ENCODE measurements at regions not wholly inside any gene's neighbourhood (a gene's known extent, or its start where the extent isn't known, plus 50 kb on each side); places are given as distances from the start of the nearest gene placed in this dataset.
A peak's percentile ranks its signal among the peaks of the same experiment; 100 is the strongest.
"Not testable (repeated sequence)": the region's sequence is repeated elsewhere in the genome, so short reads cannot be mapped to it uniquely, and the experiment has no call there.

- DNase-seq = no peak
These were observed 288.9 kb upstream of the ZNF337 start for GRCh38 chr20:25985597-25985996.

- DNase-seq = no peak
These were observed 288.3 kb upstream of the ZNF337 start for GRCh38 chr20:25984933-25985332.

- not testable (repeated sequence) for DNase-seq
These were observed 286.0 kb upstream of the ZNF337 start for GRCh38 chr20:25982701-25983100.

GRCh38 chr20:25978450-25979190 is 282.0 kb upstream of the ZNF337 start:
- DNase-seq = not testable (repeated sequence)

GRCh38 chr20:25975816-25976215 is 279.2 kb upstream of the ZNF337 start:
- DNase-seq = not testable (repeated sequence)

- not testable (repeated sequence) for DNase-seq
These were observed 268.6 kb upstream of the ZNF337 start for GRCh38 chr20:25965203-25965602.

- not testable (repeated sequence) for DNase-seq
These were observed 257.2 kb upstream of the ZNF337 start for GRCh38 chr20:25953876-25954275.

GRCh38 chr20:25935230-25935629 is 238.6 kb upstream of the ZNF337 start:
- not testable (repeated sequence) for DNase-seq

- not testable (repeated sequence) for DNase-seq
These were observed 236.2 kb upstream of the ZNF337 start for GRCh38 chr20:25932806-25933205.

- not testable (repeated sequence) for DNase-seq
These were observed 235.5 kb upstream of the ZNF337 start for GRCh38 chr20:25932170-25932569.

- DNase-seq = not testable (repeated sequence)
These were observed 205.7 kb upstream of the ZNF337 start for GRCh38 chr20:25902321-25902720.

GRCh38 chr20:25898663-25899062 is 202.0 kb upstream of the ZNF337 start:
- DNase-seq = not testable (repeated sequence)

GRCh38 chr20:25879096-25879495 is 182.4 kb upstream of the ZNF337 start:
- not testable (repeated sequence) for DNase-seq

GRCh38 chr20:25868650-25868979 is 172.0 kb upstream of the ZNF337 start:
- DNase-seq = not testable (repeated sequence)

GRCh38 chr20:25867776-25868649 is 171.4 kb upstream of the ZNF337 start:
- DNase-seq = peak in 1 of 2 experiments; percentile 3

GRCh38 chr20:25867015-25867775 is 170.5 kb upstream of the ZNF337 start:
- DNase-seq = not testable (repeated sequence)

- peak; percentile 50 to 53 for DNase-seq
These were observed 169.3 kb upstream of the ZNF337 start for GRCh38 chr20:25865715-25866656.

GRCh38 chr20:25864963-25865714 is 168.5 kb upstream of the ZNF337 start:
- not testable (repeated sequence) for DNase-seq

GRCh38 chr20:25864326-25864962 is 167.8 kb upstream of the ZNF337 start:
- no peak for DNase-seq

GRCh38 chr20:25863536-25864325 is 167.1 kb upstream of the ZNF337 start:
- no peak for DNase-seq
